ENCODE measurements at regions not wholly inside any gene's neighbourhood (a gene's known extent, or its start where the extent isn't known, plus 50 kb on each side); places are given as distances from the start of the nearest gene placed in this dataset.

- no peak overlapping the region for H3K4me3 ChIP-seq (ENCODE audit: low read length)
- no peak for TF ChIP-seq CTCF (IDR thresholded peaks at IDR 0.05; ENCODE audit: insufficient read depth, low read depth, low read length, missing control alignments)
- no peak for DNase-seq (ENCODE audit: low read depth)
Observed at GRCh38 chr5:56446728-56447127, 213.6 kb upstream of the ANKRD55 start.

DNA sequence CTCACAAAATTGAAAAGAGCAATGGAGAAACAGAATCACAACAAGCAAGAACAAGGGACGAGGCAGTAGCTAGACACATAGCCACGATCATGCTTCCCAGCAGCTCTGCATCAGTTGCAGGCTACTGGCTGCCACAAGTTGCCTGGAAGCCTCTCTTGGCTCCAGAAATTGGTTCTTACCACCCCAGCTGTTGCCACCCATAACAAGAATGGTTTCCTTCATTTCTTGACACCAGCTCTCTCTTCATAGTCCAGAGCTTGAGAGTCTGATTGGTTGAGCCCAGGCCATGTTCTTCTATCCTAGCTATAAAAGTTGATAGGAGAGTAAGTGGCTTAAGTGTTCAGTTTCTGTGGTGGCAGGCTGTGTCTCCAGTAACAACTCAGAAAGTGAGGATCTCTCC, 210.7 kb upstream of the ANKRD55 start:
- TF ChIP-seq CTCF (IDR thresholded peaks at IDR 0.05; ENCODE audit: insufficient read depth, low read depth, low read length, missing control alignments): no peak
- DNase-seq (ENCODE audit: low read depth): no peak
- no peak overlapping the region for H3K4me3 ChIP-seq (ENCODE audit: low read length)

DNA sequence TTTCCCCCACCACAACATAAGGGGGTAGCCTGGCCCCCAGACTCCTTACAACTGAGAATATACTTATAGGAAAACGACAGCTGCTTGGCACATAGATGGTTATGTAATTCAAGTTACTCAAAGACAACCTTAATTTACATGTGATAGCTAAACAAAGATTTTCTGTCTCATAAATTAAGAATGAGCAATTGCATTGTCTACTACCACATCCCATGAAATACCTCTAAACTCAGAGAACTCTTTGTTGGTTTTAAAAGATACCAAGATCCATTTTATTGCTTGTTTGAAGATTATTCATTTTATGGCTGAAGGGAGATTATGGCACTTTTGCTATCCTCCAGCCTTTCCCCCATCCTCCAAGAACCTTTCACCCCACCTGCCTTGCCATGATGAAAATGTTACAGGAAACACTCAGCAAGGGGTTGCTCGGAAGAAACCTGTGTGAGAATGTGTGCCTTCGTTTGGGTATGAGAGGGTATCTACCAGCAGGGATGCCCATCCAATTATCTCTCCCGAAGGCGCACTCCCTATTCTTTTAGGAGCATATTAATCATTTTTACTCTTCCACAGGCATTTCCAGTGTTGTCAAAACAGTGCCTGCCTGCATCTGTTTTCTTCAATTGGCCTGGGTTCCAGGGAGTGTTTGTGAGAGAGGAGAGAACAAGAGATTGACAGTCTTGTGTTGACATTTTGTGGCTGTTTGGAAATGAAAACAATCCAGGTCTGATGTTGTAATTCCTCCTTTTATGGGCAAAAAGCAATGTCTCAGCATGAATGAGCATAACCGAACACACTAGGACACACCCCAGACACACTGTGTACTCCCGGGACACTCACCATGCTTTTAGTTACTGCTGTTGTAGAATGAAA, 208.0 kb upstream of the ANKRD55 start:
- peak; percentile 92 for DNase-seq (ENCODE audit: low read depth)
- no peak for TF ChIP-seq CTCF (IDR thresholded peaks at IDR 0.05; ENCODE audit: insufficient read depth, low read depth, low read length, missing control alignments)
- H3K4me3 ChIP-seq (ENCODE audit: low read length): no peak overlapping the region

DNA sequence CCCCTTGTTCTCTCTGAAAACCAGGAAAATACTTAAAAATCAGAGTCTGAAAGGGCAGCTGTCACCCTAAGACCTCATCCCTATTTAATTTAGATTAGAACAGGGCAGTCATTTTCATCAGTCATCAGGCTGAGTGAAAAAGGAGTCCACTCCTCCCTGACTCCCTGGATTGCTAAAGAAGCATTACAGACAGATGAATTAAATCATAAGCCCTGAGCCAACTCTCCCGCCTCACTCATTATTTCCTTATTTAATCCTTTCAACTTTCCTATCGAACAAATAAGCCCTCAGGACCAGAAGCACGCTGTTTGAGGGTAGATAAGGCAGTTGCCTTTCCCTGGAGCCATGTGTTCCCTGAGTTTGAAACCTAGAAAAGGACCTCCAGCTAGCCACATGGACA, 201.9 kb upstream of the ANKRD55 start:
- DNase-seq (ENCODE audit: low read depth): no peak
- H3K4me3 ChIP-seq (ENCODE audit: low read length): no peak overlapping the region
- no peak for TF ChIP-seq CTCF (IDR thresholded peaks at IDR 0.05; ENCODE audit: insufficient read depth, low read depth, low read length, missing control alignments)

DNA sequence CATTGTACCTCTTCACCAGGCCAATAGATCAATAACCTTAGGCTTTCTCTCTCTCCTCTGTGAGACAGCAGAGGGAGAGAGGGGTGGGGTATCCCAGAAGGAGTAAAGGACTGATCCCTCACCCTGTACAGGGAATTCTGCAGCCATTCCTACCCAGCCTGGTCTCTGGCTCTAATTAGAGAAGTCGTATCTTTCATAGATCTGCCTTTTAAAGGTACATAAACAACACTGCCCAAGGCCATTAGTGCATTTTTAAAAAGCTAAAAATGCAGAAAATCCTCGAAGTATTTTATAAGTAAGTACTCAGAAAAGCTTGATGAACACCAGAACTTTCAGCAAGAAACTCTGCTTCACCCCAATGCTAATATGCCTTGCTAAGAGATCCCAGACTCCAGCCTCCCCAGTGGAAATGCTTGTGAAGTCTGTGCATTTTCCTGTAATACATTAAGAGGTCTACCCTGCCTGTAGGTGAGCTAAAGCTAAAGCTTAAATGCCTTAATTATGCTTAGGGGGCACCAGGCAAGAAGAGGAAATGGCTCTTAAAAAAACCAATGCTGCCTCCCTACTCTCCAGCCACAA, 200.0 kb upstream of the ANKRD55 start:
- no peak for DNase-seq (ENCODE audit: low read depth)
- no peak for TF ChIP-seq CTCF (IDR thresholded peaks at IDR 0.05; ENCODE audit: insufficient read depth, low read depth, low read length, missing control alignments)
- no peak overlapping the region for H3K4me3 ChIP-seq (ENCODE audit: low read length)

DNA sequence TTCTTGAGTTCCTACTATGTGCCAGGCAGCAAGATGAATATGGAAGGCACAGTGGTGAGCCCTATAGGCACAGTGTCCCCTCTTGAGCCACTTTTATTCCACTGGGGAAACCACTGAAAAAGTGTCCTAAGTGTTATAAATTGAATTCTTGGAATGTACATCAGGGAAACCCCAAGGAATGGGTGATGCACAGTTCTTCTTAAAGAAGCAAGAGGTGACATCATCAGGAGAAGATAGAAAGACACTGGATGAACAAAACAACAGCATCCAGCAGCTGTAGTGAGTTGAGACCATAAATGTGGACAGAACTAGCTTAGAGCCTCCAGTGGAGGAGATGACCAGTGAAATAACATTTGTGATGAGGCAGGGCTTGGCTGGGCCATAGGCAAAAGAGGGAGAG, 199.2 kb upstream of the ANKRD55 start:
- no peak for DNase-seq (ENCODE audit: low read depth)
- TF ChIP-seq CTCF (IDR thresholded peaks at IDR 0.05; ENCODE audit: insufficient read depth, low read depth, low read length, missing control alignments): no peak
- H3K4me3 ChIP-seq (ENCODE audit: low read length): no peak overlapping the region

Measured in epithelial cell of esophagus (primary cell).